Gastrocnemius medialis (tissue), 4 donors: ENCODE measurements at regions not wholly inside any gene's neighbourhood (a gene's known extent, or its start where the extent isn't known, plus 50 kb on each side); places are given as distances from the start of the nearest gene placed in this dataset.

Experiments used
- CTCF ChIP-seq, 5 experiments: fragments of 450-650 bp in 3 of 5; fragments of 200-600 bp in 2 of 5; sonication (generic) in 2 of 5; IDR thresholded peaks in 4 of 5; conservative IDR thresholded peaks in 1 of 5; 1 replicate in 4 of 5; 2 replicates in 1 of 5; pipeline ENCODE4 v1.5.1; 2016 to 2019; ENCODE audit warnings: antibody characterized with exemption in 5 of 5, mild to moderate bottlenecking in 3 of 5, moderate library complexity in 3 of 5
- POLR2A ChIP-seq, 2 donors: fragments of 450-650 bp; IDR thresholded peaks; one replicate each; pipeline ENCODE4 v1.6.1; 2017; ENCODE audit warnings: antibody characterized with exemption in 2 of 2, mild to moderate bottlenecking in 2 of 2, moderate library complexity in 2 of 2

- TF ChIP-seq CTCF (IDR thresholded peaks at IDR 0.05 in 4 of 5, conservative IDR thresholded peaks at IDR 0.05 in 1 of 5), result no peak
- no peak for TF ChIP-seq POLR2A (IDR thresholded peaks at IDR 0.05)
These were observed 60.0 kb upstream of the HDAC4 start for GRCh38 chr2:239460780-239461179.
